GM12874 (cell line): ENCODE measurements at regions not wholly inside any gene's neighbourhood (a gene's known extent, or its start where the extent isn't known, plus 50 kb on each side); places are given as distances from the start of the nearest gene placed in this dataset.

ENCODE experiments used
- CTCF ChIP-seq: IDR thresholded peaks from 2 replicates; pipeline ENCODE4 v1.5.1; 2011; ENCODE audit warnings: low read depth, mild to moderate bottlenecking, control low read depth, low read length, moderate library complexity; ENCODE audit not compliant: insufficient read depth

- no peak for TF ChIP-seq CTCF
Measured at GRCh38 chr18:61749031-61749430, 143.8 kb downstream of the RNF152 start.

GRCh38 chr18:61748004-61748403 lies 144.8 kb downstream of the RNF152 start:
- TF ChIP-seq CTCF, result no peak

- TF ChIP-seq CTCF, result no peak
Measured at GRCh38 chr18:61743775-61744531, 148.9 kb downstream of the RNF152 start.

GRCh38 chr18:61742565-61743429 lies 150.0 kb downstream of the RNF152 start:
- no peak for TF ChIP-seq CTCF

GRCh38 chr18:61741881-61742454 lies 150.8 kb downstream of the RNF152 start:
- TF ChIP-seq CTCF, result no peak

- no peak for TF ChIP-seq CTCF
Measured at GRCh38 chr18:61738488-61738887, 154.3 kb downstream of the RNF152 start.

- TF ChIP-seq CTCF, result no peak
Measured at GRCh38 chr18:61738042-61738441, 154.8 kb downstream of the RNF152 start.
